SJCRH30 (cell line): ENCODE measurements at regions not wholly inside any gene's neighbourhood (a gene's known extent, or its start where the extent isn't known, plus 50 kb on each side); places are given as distances from the start of the nearest gene placed in this dataset.

Experiments used
- DNase-seq, 2 experiments: peaks; one replicate each; pipeline ENCODE4 v3.0.0-alpha.2; 2015 to 2020
- H3K27ac ChIP-seq: fragments of 250-450 bp; sonication (Bioruptor Pico); 2 replicates; pipeline ENCODE4 v1.5.1; 2020; ENCODE audit warnings: mild to moderate bottlenecking, moderate library complexity
- H3K27me3 ChIP-seq: fragments of 250-450 bp; sonication (Bioruptor Pico); 2 replicates; pipeline ENCODE4 v1.5.1; 2020; ENCODE audit warnings: mild to moderate bottlenecking, moderate library complexity
- H3K36me3 ChIP-seq: fragments of 250-450 bp; sonication (Bioruptor Pico); 2 replicates; pipeline ENCODE4 v1.5.1; 2020; ENCODE audit warnings: mild to moderate bottlenecking, moderate library complexity
- H3K4me1 ChIP-seq: fragments of 250-450 bp; sonication (Bioruptor Pico); 2 replicates; pipeline ENCODE4 v1.5.1; 2020; ENCODE audit warnings: mild to moderate bottlenecking, moderate library complexity
- H3K4me3 ChIP-seq: fragments of 250-450 bp; sonication (Bioruptor Pico); 2 replicates; pipeline ENCODE4 v1.5.1; 2020; ENCODE audit warnings: mild to moderate bottlenecking, moderate library complexity
- H3K9me3 ChIP-seq: fragments of 250-450 bp; sonication (Bioruptor Pico); replicated peaks from 2 replicates; pipeline ENCODE4 v1.5.1; 2020; ENCODE audit warnings: mild to moderate bottlenecking, moderate library complexity

- Histone ChIP-seq H3K27ac (no peak overlapping the region), H3K36me3 (no peaks in the 10 kb centered on the region), H3K4me1 (no peaks in the 10 kb centered on the region), H3K27me3 (no peaks in the 10 kb centered on the region), H3K9me3 (no peaks in the 10 kb centered on the region), H3K4me3 (no peak overlapping the region)
- DNase-seq: no peak
Measured at GRCh38 chr7:17502213-17503060, 204.0 kb downstream of the AHR start.

GRCh38 chr7:17506095-17506494 is 207.6 kb downstream of the AHR start:
- no peaks in the 10 kb centered on the region for H3K27me3 ChIP-seq
- no peaks in the 10 kb centered on the region for H3K9me3 ChIP-seq
- DNase-seq: no peak
- H3K36me3 ChIP-seq: no peaks in the 10 kb centered on the region
- no peak overlapping the region for H3K27ac ChIP-seq
- H3K4me3 ChIP-seq: no peak overlapping the region
- no peaks in the 10 kb centered on the region for H3K4me1 ChIP-seq

- DNase-seq: no peak
- no peaks in the 10 kb centered on the region for H3K4me1 ChIP-seq
- no peaks in the 10 kb centered on the region for H3K27me3 ChIP-seq
- no peaks in the 10 kb centered on the region for H3K36me3 ChIP-seq
- no peak overlapping the region for H3K4me3 ChIP-seq
- no peak overlapping the region for H3K27ac ChIP-seq
- no peaks in the 10 kb centered on the region for H3K9me3 ChIP-seq
Measured at GRCh38 chr7:17506596-17506995, 208.1 kb downstream of the AHR start.

- Histone ChIP-seq H3K4me1 (no peaks in the 10 kb centered on the region), H3K9me3 (no peaks in the 10 kb centered on the region), H3K4me3 (no peak overlapping the region), H3K27me3 (no peaks in the 10 kb centered on the region), H3K36me3 (no peaks in the 10 kb centered on the region), H3K27ac (no peak overlapping the region)
- DNase-seq: no peak
Measured at GRCh38 chr7:17507717-17508116, 209.3 kb downstream of the AHR start.

GRCh38 chr7:17512181-17512675 is 213.8 kb downstream of the AHR start:
- Histone ChIP-seq H3K36me3 (no peaks in the 10 kb centered on the region), H3K27me3 (no peaks in the 10 kb centered on the region), H3K27ac (no peak overlapping the region), H3K4me3 (no peak overlapping the region), H3K4me1 (peaks cover 5% of the 10 kb centered on the region; the same call in 1 of the 2 replicates), H3K9me3 (no peaks in the 10 kb centered on the region)
- no peak for DNase-seq

- H3K27me3 ChIP-seq: no peaks in the 10 kb centered on the region
- H3K4me1 ChIP-seq: peaks cover 12% of the 10 kb centered on the region
- no peak for DNase-seq
- no peak overlapping the region for H3K4me3 ChIP-seq
- H3K36me3 ChIP-seq: no peaks in the 10 kb centered on the region
- H3K9me3 ChIP-seq: no peaks in the 10 kb centered on the region
- peak overlapping the region; percentile 9; the same call in 1 of the 2 replicates for H3K27ac ChIP-seq
Measured at GRCh38 chr7:17516771-17517170, 218.3 kb downstream of the AHR start.

GRCh38 chr7:17520941-17521340 is 222.5 kb downstream of the AHR start:
- Histone ChIP-seq H3K4me1 (peaks cover 12% of the 10 kb centered on the region), H3K27me3 (no peaks in the 10 kb centered on the region), H3K36me3 (no peaks in the 10 kb centered on the region), H3K9me3 (no peaks in the 10 kb centered on the region), H3K27ac (no peak overlapping the region), H3K4me3 (no peak overlapping the region)
- DNase-seq: no peak

GRCh38 chr7:17521437-17521836 is 223.0 kb downstream of the AHR start:
- Histone ChIP-seq H3K4me1 (peaks cover 9% of the 10 kb centered on the region), H3K27ac (no peak overlapping the region), H3K9me3 (no peaks in the 10 kb centered on the region), H3K27me3 (no peaks in the 10 kb centered on the region), H3K4me3 (no peak overlapping the region), H3K36me3 (no peaks in the 10 kb centered on the region)
- no peak for DNase-seq

- Histone ChIP-seq H3K4me1 (peaks cover 7% of the 10 kb centered on the region), H3K36me3 (no peaks in the 10 kb centered on the region), H3K27me3 (no peaks in the 10 kb centered on the region), H3K27ac (no peak overlapping the region), H3K4me3 (no peak overlapping the region), H3K9me3 (no peaks in the 10 kb centered on the region)
- no peak for DNase-seq
Measured at GRCh38 chr7:17523813-17524739, 225.6 kb downstream of the AHR start.

GRCh38 chr7:17524746-17525145 is 226.3 kb downstream of the AHR start:
- Histone ChIP-seq H3K27ac (no peak overlapping the region), H3K36me3 (no peaks in the 10 kb centered on the region), H3K4me3 (no peak overlapping the region), H3K4me1 (peaks cover 7% of the 10 kb centered on the region), H3K27me3 (no peaks in the 10 kb centered on the region), H3K9me3 (no peaks in the 10 kb centered on the region)
- no peak for DNase-seq

GRCh38 chr7:17526621-17527020 is 228.2 kb downstream of the AHR start:
- H3K4me1 ChIP-seq: no peaks in the 10 kb centered on the region; the same call in 1 of the 2 replicates
- no peaks in the 10 kb centered on the region for H3K36me3 ChIP-seq
- no peak overlapping the region for H3K4me3 ChIP-seq
- no peak for DNase-seq
- H3K9me3 ChIP-seq: no peaks in the 10 kb centered on the region
- no peak overlapping the region for H3K27ac ChIP-seq
- no peaks in the 10 kb centered on the region for H3K27me3 ChIP-seq

GRCh38 chr7:17528636-17529035 is 230.2 kb downstream of the AHR start:
- H3K9me3 ChIP-seq: no peaks in the 10 kb centered on the region
- no peaks in the 10 kb centered on the region for H3K4me1 ChIP-seq
- H3K4me3 ChIP-seq: no peak overlapping the region
- no peaks in the 10 kb centered on the region for H3K36me3 ChIP-seq
- no peak for DNase-seq
- no peaks in the 10 kb centered on the region for H3K27me3 ChIP-seq
- no peak overlapping the region for H3K27ac ChIP-seq

- Histone ChIP-seq H3K4me1 (no peaks in the 10 kb centered on the region), H3K4me3 (no peak overlapping the region), H3K27ac (no peak overlapping the region), H3K36me3 (no peaks in the 10 kb centered on the region), H3K9me3 (no peaks in the 10 kb centered on the region), H3K27me3 (no peaks in the 10 kb centered on the region)
- DNase-seq: no peak
Measured at GRCh38 chr7:17530244-17530643, 231.8 kb downstream of the AHR start.

- H3K27me3 ChIP-seq: no peaks in the 10 kb centered on the region
- H3K4me3 ChIP-seq: no peak overlapping the region
- no peaks in the 10 kb centered on the region for H3K9me3 ChIP-seq
- peak in 1 of 2 experiments; percentile 34 for DNase-seq
- H3K4me1 ChIP-seq: no peaks in the 10 kb centered on the region
- H3K36me3 ChIP-seq: no peaks in the 10 kb centered on the region
- no peak overlapping the region for H3K27ac ChIP-seq
Measured at GRCh38 chr7:17530741-17531421, 232.4 kb downstream of the AHR start.
